Aorta (tissue), 5 donors: ENCODE measurements at regions not wholly inside any gene's neighbourhood (a gene's known extent, or its start where the extent isn't known, plus 50 kb on each side); places are given as distances from the start of the nearest gene placed in this dataset.

ENCODE experiments used
- ATAC-seq: fragments of 200-7000 bp; cut with Tn5 transposase; one replicate; pipeline ENCODE4 v1.9.1; 2022; ENCODE audit warnings: moderate library complexity; ENCODE audit not compliant: low FRiP score
- DNase-seq, 2 donors: peaks; one replicate each; pipeline ENCODE4 v3.0.0-alpha.2; 2020
- H3K27ac ChIP-seq, 2 donors: one replicate each; pipeline ENCODE4 v1.5.1; 2013; ENCODE audit warnings: low read length in 2 of 2, mild to moderate bottlenecking in 2 of 2, moderate library complexity in 2 of 2, control low read depth in 1 of 2, inconsistent platforms in 1 of 2, low read depth in 1 of 2
- H3K27me3 ChIP-seq, 2 donors: one replicate each; pipeline ENCODE4 v1.6.1; 2013; ENCODE audit warnings: control low read depth in 1 of 2, low read length in 1 of 2, mild to moderate bottlenecking in 1 of 2, moderate library complexity in 1 of 2; ENCODE audit not compliant: insufficient read depth in 2 of 2, control insufficient read depth in 1 of 2
- H3K36me3 ChIP-seq, 2 donors: one replicate each; pipeline ENCODE4 v1.6.1; 2013; ENCODE audit warnings: control low read depth in 1 of 2, low read length in 1 of 2, mild to moderate bottlenecking in 1 of 2; ENCODE audit not compliant: insufficient read depth in 2 of 2, control insufficient read depth in 1 of 2
- H3K4me1 ChIP-seq, 2 donors: one replicate each; pipeline ENCODE4 v1.6.1; 2013; ENCODE audit warnings: low read length in 2 of 2, control low read depth in 1 of 2, mild to moderate bottlenecking in 1 of 2, moderate library complexity in 1 of 2; ENCODE audit not compliant: insufficient read depth in 2 of 2, control insufficient read depth in 1 of 2
- H3K4me3 ChIP-seq, 2 donors: one replicate each; pipeline ENCODE4 v1.5.1; 2013; ENCODE audit warnings: low read length in 2 of 2, control low read depth in 1 of 2, mild to moderate bottlenecking in 1 of 2
- H3K9me3 ChIP-seq: one replicate; pipeline ENCODE4 v1.6.1; 2013; ENCODE audit warnings: mild to moderate bottlenecking, low read length; ENCODE audit not compliant: control insufficient read depth
- WGBS, 2 donors: extraction: QIAGEN DNeasy Blood & Tissue Kit; methylation state at CpG; one replicate each; pipeline ENCODE4 v1.1.7; 2013; 5-methylcytosine and 5-hydroxymethylcytosine counted together
- intact Hi-C, 2 donors: fragments of 100-400 bp; cut with DNase I; formaldehyde crosslinking; loops; one replicate each; pipeline versions ENCODE4 v1.14.2 to v1.15.0; 2022
- donor health status: healthy with polysubstance abuse.
- donor health status: Bipolar disorder and iron deficiency.
- donor health status: DM: no; HTN: no; CAD: no.
- donor health status: DM: no; HTN: no; CAD: no.
- donor health status: DM: yes; HTN: yes; CAD: no.

DNA sequence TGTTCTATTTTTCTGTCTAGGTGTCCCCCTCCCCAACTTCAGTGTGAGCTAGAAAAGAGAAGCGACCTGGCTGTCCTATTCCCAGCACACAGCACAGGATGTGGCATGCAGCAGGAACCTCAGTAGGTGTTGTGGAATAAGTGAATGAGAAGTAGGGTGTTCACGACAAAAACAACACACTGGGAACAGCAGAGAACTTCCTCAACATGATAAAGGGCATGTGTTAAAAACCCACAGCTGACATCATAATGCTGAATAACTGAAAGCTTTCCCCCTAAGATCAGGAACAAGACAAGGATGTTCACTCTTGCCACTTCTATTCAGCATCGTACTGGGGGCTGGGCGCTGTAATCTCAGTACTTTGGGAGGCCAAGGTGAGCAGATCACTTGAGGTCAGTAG lies 155.6 kb upstream of the ZNF618 start:
- no peak for DNase-seq
- Histone ChIP-seq H3K4me1 (no peaks in the 10 kb centered on the region), H3K27me3 (no peaks in the 10 kb centered on the region), H3K4me3 (no peak overlapping the region), H3K9me3 (no peaks in the 10 kb centered on the region), H3K36me3 (no peaks in the 10 kb centered on the region), H3K27ac (no peak overlapping the region)
- no peak for ATAC-seq
- intact Hi-C loops, result no loop called here
- WGBS, 2 donors, result 62 to 68% methylated on average over 4 of the region's 4 CpGs

DNA sequence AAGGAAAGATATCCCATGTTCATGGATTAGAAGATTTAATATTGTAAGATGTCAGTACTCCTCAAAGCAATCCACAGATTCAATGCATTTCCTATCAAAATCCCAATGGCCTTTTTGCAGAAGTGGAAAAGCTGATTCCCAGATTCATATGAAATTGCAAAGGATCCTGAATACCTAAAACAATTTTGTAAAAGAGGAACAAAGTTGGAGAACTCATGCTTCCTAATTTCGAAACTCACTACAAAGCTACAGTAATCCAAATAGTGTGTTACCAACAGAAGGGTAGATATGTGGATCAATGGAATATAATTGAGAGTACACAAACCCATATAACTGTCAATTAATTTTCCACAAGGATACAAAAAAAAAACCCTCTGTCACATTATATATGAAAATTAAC lies 154.3 kb upstream of the ZNF618 start:
- WGBS, 2 donors, result 88 to 93% methylated on average over 1 of the region's 1 CpG
- no peaks in the 10 kb centered on the region for H3K9me3 ChIP-seq

DNA sequence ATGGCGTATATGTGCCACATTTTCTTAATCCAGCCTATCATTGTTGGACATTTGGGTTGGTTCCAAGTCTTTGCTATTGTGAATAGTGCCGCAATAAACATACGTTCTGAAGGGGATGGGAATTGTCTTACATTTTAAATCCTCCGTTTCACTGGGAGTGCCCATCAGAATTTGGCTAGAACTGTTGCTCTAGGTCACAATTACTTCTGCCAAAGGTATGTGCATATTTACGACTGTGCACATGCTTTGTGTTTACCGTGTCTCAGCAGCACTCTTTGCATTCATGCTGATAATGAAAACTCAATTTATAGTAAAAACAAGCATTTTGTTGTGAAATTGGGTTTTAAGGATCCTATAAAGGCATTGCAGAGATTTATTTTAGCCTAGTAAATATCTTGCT lies 151.9 kb upstream of the ZNF618 start:
- WGBS, 2 donors, result 85 to 89% methylated on average over 5 of the region's 6 CpGs
- H3K36me3 ChIP-seq, result no peaks in the 10 kb centered on the region
- no peak overlapping the region for H3K4me3 ChIP-seq
- intact Hi-C loops, result no loop called here
- no peak overlapping the region for H3K27ac ChIP-seq
- no peaks in the 10 kb centered on the region for H3K27me3 ChIP-seq
- ATAC-seq (no peak), DNase-seq (no peak)
- no peaks in the 10 kb centered on the region for H3K4me1 ChIP-seq
- peaks cover 1% of the 10 kb centered on the region for H3K9me3 ChIP-seq

More for the DNA sequence above, 154.3 kb upstream of the ZNF618 start:
- no peak overlapping the region for H3K4me3 ChIP-seq
- H3K4me1 ChIP-seq, result no peaks in the 10 kb centered on the region
- H3K27ac ChIP-seq, result no peak overlapping the region
- H3K36me3 ChIP-seq, result no peaks in the 10 kb centered on the region
- DNase-seq (no peak), ATAC-seq (no peak)
- intact Hi-C loops, result no loop called here
- H3K27me3 ChIP-seq, result no peaks in the 10 kb centered on the region

DNA sequence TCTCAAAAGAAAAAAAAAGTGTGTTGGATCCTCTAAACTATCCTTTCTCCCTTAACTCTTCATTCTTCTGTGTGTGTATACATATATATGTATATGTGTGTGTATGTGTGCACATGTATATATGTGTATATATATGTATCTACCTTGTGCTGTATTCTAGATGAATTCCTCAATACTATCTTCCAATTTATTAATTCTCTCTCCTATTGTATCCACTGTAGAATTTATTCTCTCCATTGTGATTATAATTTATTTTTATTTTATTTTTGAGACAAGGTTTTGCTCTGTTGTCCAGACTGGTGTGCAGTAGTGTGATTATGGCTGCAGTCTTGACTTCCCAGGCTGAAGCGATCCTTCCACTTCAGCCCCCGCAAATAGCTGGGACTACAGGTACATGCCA lies 147.1 kb upstream of the ZNF618 start:
- DNase-seq, result no peak
- Histone ChIP-seq H3K27me3 (no peaks in the 10 kb centered on the region), H3K4me3 (no peak overlapping the region), H3K27ac (no peak overlapping the region), H3K9me3 (peaks cover 3% of the 10 kb centered on the region), H3K36me3 (no peaks in the 10 kb centered on the region), H3K4me1 (no peaks in the 10 kb centered on the region)
- 97 to 98% methylated on average over 2 of the region's 2 CpGs for WGBS, 2 donors
- no peak for ATAC-seq
- intact Hi-C loops, result no loop called here

DNA sequence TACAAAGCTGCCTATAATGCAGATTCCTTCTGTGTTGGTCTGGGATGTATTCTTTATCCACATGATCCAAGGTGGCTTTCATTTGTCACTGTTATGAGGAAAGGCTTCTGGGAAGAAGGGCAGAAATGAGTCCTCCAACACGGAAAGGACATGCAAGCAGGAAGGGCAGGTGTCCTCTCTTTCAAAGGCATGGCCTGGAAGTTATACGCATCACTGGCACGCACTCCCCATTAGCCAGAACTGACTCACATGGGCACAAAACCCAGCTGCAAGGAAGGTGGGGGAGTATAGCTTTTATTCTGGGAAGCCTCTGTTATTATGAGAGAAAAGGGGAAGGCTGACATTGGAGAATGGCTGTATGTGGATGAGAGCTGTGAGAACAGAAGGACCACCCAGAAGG lies 141.3 kb upstream of the ZNF618 start:
- ATAC-seq, result no peak
- H3K9me3 ChIP-seq, result no peaks in the 10 kb centered on the region
- no peak overlapping the region for H3K4me3 ChIP-seq
- H3K4me1 ChIP-seq, result no peaks in the 10 kb centered on the region
- intact Hi-C loops, result loop anchor here (5.0 kb wide), 2 partner anchors 142 to 297 kb away; partner anchors contain the start of gene ZNF618 (in 1 of the 2)
- WGBS, 2 donors, result 90 to 94% methylated on average over 3 of the region's 3 CpGs
- no peak for DNase-seq
- no peaks in the 10 kb centered on the region for H3K27me3 ChIP-seq
- no peak overlapping the region for H3K27ac ChIP-seq
- H3K36me3 ChIP-seq, result no peaks in the 10 kb centered on the region

DNA sequence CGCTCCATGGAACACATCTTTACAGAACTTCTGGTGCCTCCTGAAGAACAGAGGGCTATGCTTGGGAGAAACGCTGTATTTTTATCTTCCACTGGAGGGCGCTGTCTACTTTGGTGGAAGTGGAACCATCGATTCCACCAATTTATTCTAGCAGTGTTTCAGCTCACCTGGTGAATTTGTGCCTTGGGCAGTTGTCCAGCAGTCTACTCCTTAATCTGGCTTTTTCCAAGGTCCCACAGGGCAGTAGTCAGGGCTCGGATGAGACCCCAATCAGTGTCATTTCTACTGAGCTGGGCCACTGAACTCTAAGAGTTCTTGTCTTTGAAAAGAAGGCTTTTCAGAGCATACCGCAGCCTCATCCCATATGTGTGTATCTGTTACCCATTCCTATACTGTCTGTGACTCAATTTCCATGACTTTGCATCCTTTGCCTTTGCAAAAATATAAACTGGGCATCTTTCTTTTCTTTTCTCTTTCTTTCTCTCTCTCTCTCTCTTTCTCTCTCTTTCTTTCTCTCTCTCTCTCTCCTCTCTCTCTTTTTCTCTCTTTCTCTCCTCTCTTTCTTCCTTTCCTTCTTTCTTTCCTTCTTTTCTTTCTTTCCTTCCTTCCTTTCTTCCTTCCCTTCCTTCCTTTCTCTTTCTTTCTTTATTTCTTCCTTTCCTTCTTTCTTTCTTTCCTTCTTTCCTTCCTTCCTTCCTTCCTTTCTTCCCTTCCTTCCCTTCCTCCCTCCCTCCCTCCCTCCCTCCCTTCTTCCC lies 138.4 kb upstream of the ZNF618 start:
- Histone ChIP-seq H3K27ac (no peak overlapping the region), H3K9me3 (no peaks in the 10 kb centered on the region), H3K36me3 (no peaks in the 10 kb centered on the region), H3K27me3 (no peaks in the 10 kb centered on the region), H3K4me3 (no peak overlapping the region), H3K4me1 (no peaks in the 10 kb centered on the region)
- intact Hi-C loops, result loop anchor here (2.0 to 5.0 kb wide), 3 partner anchors 140 to 295 kb away; partner anchors contain the start of gene ZNF618 (in 1 of the 2)
- ATAC-seq (peak; percentile 56), DNase-seq (no peak)
- 30 to 39% methylated on average over 6 of the region's 6 CpGs for WGBS, 2 donors

DNA sequence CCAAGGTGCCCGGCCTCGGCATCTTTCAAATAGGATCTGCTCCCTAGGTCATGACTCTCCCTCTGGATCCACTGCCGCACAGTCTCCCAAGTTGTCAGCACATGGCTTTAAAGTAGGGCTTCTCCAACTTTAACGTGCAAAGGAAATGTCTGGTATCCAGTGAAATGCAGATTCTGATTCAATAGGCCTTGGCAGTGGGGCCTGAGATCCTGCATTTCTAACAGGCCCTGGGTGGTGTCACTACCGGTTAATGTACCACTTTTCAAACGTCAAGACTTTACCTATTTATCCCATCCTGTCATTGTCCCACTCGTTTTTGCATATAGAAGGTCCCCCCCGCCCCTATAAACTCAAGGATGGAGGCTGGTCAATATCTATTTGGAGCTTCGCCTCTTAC lies 137.6 kb upstream of the ZNF618 start:
- Histone ChIP-seq H3K27me3 (no peaks in the 10 kb centered on the region), H3K27ac (no peak overlapping the region), H3K4me1 (no peaks in the 10 kb centered on the region), H3K9me3 (no peaks in the 10 kb centered on the region), H3K36me3 (no peaks in the 10 kb centered on the region), H3K4me3 (no peak overlapping the region)
- whole genome bisulfite sequencing, 2 donors, result 86 to 92% methylated on average over 9 of the region's 9 CpGs
- intact Hi-C loops, result loop anchor here (5.0 kb wide), 2 partner anchors 139 to 294 kb away; partner anchors contain the start of gene ZNF618 (in 1 of the 2)
- no peak for ATAC-seq
- DNase-seq, result no peak

DNA sequence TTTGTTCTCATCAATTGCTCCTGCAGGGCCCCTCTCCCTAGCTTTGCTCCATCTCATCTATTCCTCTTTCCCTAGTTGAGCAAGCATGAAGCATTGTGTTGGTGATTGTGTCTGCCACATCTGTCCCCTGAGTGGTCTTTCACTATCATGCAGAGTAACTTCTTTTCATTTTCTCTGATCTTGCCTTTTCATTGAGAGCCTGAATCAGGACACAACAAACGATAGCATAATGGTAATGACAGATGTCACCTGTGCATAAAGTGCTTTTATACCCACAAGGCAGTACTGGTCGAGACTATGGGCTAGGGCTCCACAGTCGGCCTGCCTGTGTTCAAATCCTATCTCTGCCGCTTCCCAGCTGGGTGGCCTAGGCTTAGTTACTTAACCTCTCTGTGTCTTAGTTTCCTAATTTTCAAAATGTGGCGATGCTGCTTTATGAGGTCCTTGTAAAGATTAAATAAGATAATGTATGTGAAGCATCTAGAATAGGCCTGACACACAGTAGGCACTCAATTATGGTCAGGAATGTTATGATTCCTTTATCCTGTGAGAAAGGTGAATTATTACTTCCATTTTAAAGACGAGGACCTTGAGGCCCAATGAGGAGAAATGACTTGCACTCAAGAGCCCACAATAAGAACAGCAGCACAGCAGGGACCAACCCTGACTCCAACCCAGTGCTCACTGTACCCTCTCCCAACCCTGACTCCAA lies 137.1 kb upstream of the ZNF618 start:
- Histone ChIP-seq H3K4me3 (no peak overlapping the region), H3K4me1 (no peaks in the 10 kb centered on the region), H3K9me3 (no peaks in the 10 kb centered on the region), H3K36me3 (no peaks in the 10 kb centered on the region), H3K27ac (no peak overlapping the region), H3K27me3 (no peaks in the 10 kb centered on the region)
- intact Hi-C loops, result loop anchor here (5.0 kb wide), 2 partner anchors 138 to 293 kb away; partner anchors contain the start of gene ZNF618 (in 1 of the 2)
- ATAC-seq, result no peak
- 91 to 94% methylated on average over 6 of the region's 6 CpGs for WGBS, 2 donors
- no peak for DNase-seq
